Fibroblast of lung (primary cell): ENCODE measurements at regions not wholly inside any gene's neighbourhood (a gene's known extent, or its start where the extent isn't known, plus 50 kb on each side); places are given as distances from the start of the nearest gene placed in this dataset.

ENCODE experiments used
- DNase-seq, 2 donors: peaks; one replicate each; pipeline versions ENCODE4 v3.0.0 to v3.0.0-alpha.2; 2010; ENCODE audit warnings: low read depth in 2 of 2
- H2AFZ ChIP-seq: 2 replicates; pipeline ENCODE4 v1.5.1; 2012; ENCODE audit warnings: low read length, control low read depth, inconsistent platforms
- H3K27ac ChIP-seq: 2 replicates; pipeline ENCODE4 v1.5.1; 2011; ENCODE audit warnings: low read length, control low read depth; ENCODE audit not compliant: insufficient read depth
- H3K27me3 ChIP-seq: 2 replicates; pipeline ENCODE4 v1.5.1; 2011; ENCODE audit warnings: mild to moderate bottlenecking, low read length; ENCODE audit not compliant: control insufficient read depth, insufficient read depth
- H3K36me3 ChIP-seq: 2 replicates; pipeline ENCODE4 v1.5.1; 2011; ENCODE audit warnings: low read length; ENCODE audit not compliant: control insufficient read depth, insufficient read depth
- H3K4me1 ChIP-seq: 2 replicates; pipeline ENCODE4 v1.5.1; 2011; ENCODE audit warnings: low read length; ENCODE audit not compliant: control insufficient read depth, insufficient read depth; ENCODE audit errors: extremely low read depth
- H3K4me2 ChIP-seq: 2 replicates; pipeline ENCODE4 v1.5.1; 2011; ENCODE audit warnings: low read length, control low read depth; ENCODE audit not compliant: insufficient read depth; ENCODE audit errors: extremely low read depth
- H3K4me3 ChIP-seq, 4 experiments: fragments of 200-600 bp in 1 of 4; sonication (generic) in 1 of 4; replicated peaks in 1 of 4; 2 replicates each; pipeline ENCODE4 v1.5.1; 2011 to 2016; ENCODE audit warnings: low read length in 4 of 4, low read depth in 3 of 4, mild to moderate bottlenecking in 3 of 4, control low read depth in 2 of 4, inconsistent platforms in 1 of 4, mixed read lengths in 1 of 4; ENCODE audit not compliant: insufficient read depth in 1 of 4; ENCODE audit errors: control extremely low read depth in 1 of 4
- H3K79me2 ChIP-seq: 2 replicates; pipeline ENCODE4 v1.5.1; 2012; ENCODE audit warnings: mild to moderate bottlenecking, low read length, inconsistent platforms; ENCODE audit not compliant: control insufficient read depth, insufficient read depth
- H3K9ac ChIP-seq: 2 replicates; pipeline ENCODE4 v1.5.1; 2011; ENCODE audit warnings: mild to moderate bottlenecking, low read length, control low read depth; ENCODE audit not compliant: insufficient read depth
- H3K9me3 ChIP-seq: 2 replicates; pipeline ENCODE4 v1.5.1; 2012; ENCODE audit warnings: low read depth, low read length; ENCODE audit not compliant: control insufficient read depth, insufficient read depth
- H4K20me1 ChIP-seq: 2 replicates; pipeline ENCODE4 v1.5.1; 2011; ENCODE audit warnings: low read length; ENCODE audit not compliant: control insufficient read depth, insufficient read depth; ENCODE audit errors: extremely low read depth
- CTCF ChIP-seq, 2 donors: IDR thresholded peaks in 1 of 2; conservative IDR thresholded peaks in 1 of 2; 1 replicate in 1 of 2; 2 replicates in 1 of 2; pipeline ENCODE4 v1.5.1; 2011 to 2012; ENCODE audit warnings: low read length in 2 of 2, control low read depth in 1 of 2, inconsistent platforms in 1 of 2, low read depth in 1 of 2, mild to moderate bottlenecking in 1 of 2
- EZH2 ChIP-seq: IDR thresholded peaks from 2 replicates; pipeline ENCODE4 v1.5.1; 2012; ENCODE audit warnings: low read length, control low read depth, mild to moderate bottlenecking; ENCODE audit errors: missing control alignments

GRCh38 chr4:171710743-171711142 lies 102.5 kb upstream of the GALNTL6 start:
- Histone ChIP-seq H3K27me3 (no peaks in the 10 kb centered on the region), H3K36me3 (no peaks in the 10 kb centered on the region)

GRCh38 chr4:171676555-171677215 lies 136.5 kb upstream of the GALNTL6 start:
- no peak overlapping the region for H2AFZ ChIP-seq
- no peak overlapping the region for H3K9ac ChIP-seq
- TF ChIP-seq CTCF (conservative IDR thresholded peaks at IDR 0.05 in 1 of 2, IDR thresholded peaks at IDR 0.05 in 1 of 2; ENCODE audit: low read depth in 1 of 2, low read length in 2 of 2) (no peak), EZH2 (no peak)

More at GRCh38 chr4:171710743-171711142, 102.5 kb upstream of the GALNTL6 start:
- no peak overlapping the region for H3K4me3 ChIP-seq
- H3K4me2 ChIP-seq, result no peak overlapping the region
- no peak overlapping the region for H2AFZ ChIP-seq
- H3K9ac ChIP-seq, result no peak overlapping the region
- H3K4me1 ChIP-seq, result no peaks in the 10 kb centered on the region
- no peak overlapping the region for H3K27ac ChIP-seq
- DNase-seq, result no peak
- H4K20me1 ChIP-seq, result no peaks in the 10 kb centered on the region
- no peaks in the 10 kb centered on the region for H3K9me3 ChIP-seq
- TF ChIP-seq EZH2, result no peak
- no peak for TF ChIP-seq CTCF (conservative IDR thresholded peaks at IDR 0.05 in 1 of 2, IDR thresholded peaks at IDR 0.05 in 1 of 2; ENCODE audit: low read depth in 1 of 2, low read length in 2 of 2)
- H3K79me2 ChIP-seq, result no peaks in the 10 kb centered on the region

GRCh38 chr4:171674781-171675180 lies 138.4 kb upstream of the GALNTL6 start:
- TF ChIP-seq EZH2 (no peak), CTCF (conservative IDR thresholded peaks at IDR 0.05 in 1 of 2, IDR thresholded peaks at IDR 0.05 in 1 of 2; ENCODE audit: low read depth in 1 of 2, low read length in 2 of 2) (no peak)
- Histone ChIP-seq H3K4me2 (no peak overlapping the region), H3K27me3 (no peaks in the 10 kb centered on the region), H2AFZ (no peak overlapping the region), H3K79me2 (no peaks in the 10 kb centered on the region), H3K4me1 (no peaks in the 10 kb centered on the region), H3K36me3 (no peaks in the 10 kb centered on the region), H3K9me3 (no peaks in the 10 kb centered on the region), H3K9ac (no peak overlapping the region), H3K4me3 (no peak overlapping the region), H4K20me1 (no peaks in the 10 kb centered on the region), H3K27ac (no peak overlapping the region)
- DNase-seq, result no peak

More at GRCh38 chr4:171676555-171677215, 136.5 kb upstream of the GALNTL6 start:
- no peaks in the 10 kb centered on the region for H3K79me2 ChIP-seq
- H3K9me3 ChIP-seq, result no peaks in the 10 kb centered on the region
- H3K4me2 ChIP-seq, result no peak overlapping the region
- no peaks in the 10 kb centered on the region for H3K4me1 ChIP-seq
- H4K20me1 ChIP-seq, result no peaks in the 10 kb centered on the region
- no peaks in the 10 kb centered on the region for H3K27me3 ChIP-seq
- no peak overlapping the region for H3K4me3 ChIP-seq
- no peak for DNase-seq
- no peak overlapping the region for H3K27ac ChIP-seq
- H3K36me3 ChIP-seq, result no peaks in the 10 kb centered on the region
